H1 (cell line): ENCODE measurements at regions not wholly inside any gene's neighbourhood (a gene's known extent, or its start where the extent isn't known, plus 50 kb on each side); places are given as distances from the start of the nearest gene placed in this dataset.

Experiments used
- EZH2 ChIP-seq: fragments of 200-600 bp; sonication (generic); IDR thresholded peaks from 2 replicates; pipeline ENCODE4 v1.7.1; 2012; ENCODE audit warnings: low read depth, mild to moderate bottlenecking, moderate library complexity, low read length, inconsistent platforms; ENCODE audit not compliant: severe bottlenecking
- SIX5 ChIP-seq: IDR thresholded peaks from 2 replicates; pipeline ENCODE4 v1.6.1; 2011; ENCODE audit warnings: mild to moderate bottlenecking, low read depth, low read length

- TF ChIP-seq SIX5 (no peak), EZH2 (no peak)
- TF ChIP-seq, all 59 proteins: peak for 0
Measured at GRCh38 chr6:23951691-23952090, 174.3 kb upstream of the NRSN1 start (continued).
